ENCODE measurements at regions not wholly inside any gene's neighbourhood (a gene's known extent, or its start where the extent isn't known, plus 50 kb on each side); places are given as distances from the start of the nearest gene placed in this dataset.
A peak's percentile ranks its signal among the peaks of the same experiment; 100 is the strongest.

DNA sequence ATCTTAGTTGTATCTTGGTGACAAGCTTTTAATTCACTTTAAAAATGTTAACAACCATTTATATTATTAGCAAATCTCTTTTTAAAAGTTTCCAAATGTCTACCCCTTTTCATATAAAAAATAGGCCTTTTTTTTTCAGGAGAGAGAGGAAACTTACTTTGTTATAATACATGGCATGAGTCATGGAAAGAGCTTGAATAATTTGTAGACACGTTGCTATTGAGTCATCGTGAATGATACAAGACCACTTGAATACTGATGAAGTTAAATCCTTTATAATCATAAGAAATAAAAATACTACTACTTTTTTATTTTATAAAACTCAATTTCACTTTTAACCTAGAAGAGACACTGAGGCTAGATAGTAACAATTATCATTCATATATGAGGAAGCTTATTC, 70.3 kb upstream of the BBX start:
- no peak overlapping the region for H3K4me3 ChIP-seq (ENCODE audit: low read depth, low read length)
- no peak for TF ChIP-seq CTCF (conservative IDR thresholded peaks at IDR 0.05; ENCODE audit: low read depth, low read length)
- DNase-seq (ENCODE audit: low read depth), result no peak

- no peak for TF ChIP-seq CTCF (conservative IDR thresholded peaks at IDR 0.05; ENCODE audit: low read depth, low read length)
- DNase-seq (ENCODE audit: low read depth), result no peak
- no peak overlapping the region for H3K4me3 ChIP-seq (ENCODE audit: low read depth, low read length)
Observed at GRCh38 chr3:107453504-107453903, 69.3 kb upstream of the BBX start.

DNA sequence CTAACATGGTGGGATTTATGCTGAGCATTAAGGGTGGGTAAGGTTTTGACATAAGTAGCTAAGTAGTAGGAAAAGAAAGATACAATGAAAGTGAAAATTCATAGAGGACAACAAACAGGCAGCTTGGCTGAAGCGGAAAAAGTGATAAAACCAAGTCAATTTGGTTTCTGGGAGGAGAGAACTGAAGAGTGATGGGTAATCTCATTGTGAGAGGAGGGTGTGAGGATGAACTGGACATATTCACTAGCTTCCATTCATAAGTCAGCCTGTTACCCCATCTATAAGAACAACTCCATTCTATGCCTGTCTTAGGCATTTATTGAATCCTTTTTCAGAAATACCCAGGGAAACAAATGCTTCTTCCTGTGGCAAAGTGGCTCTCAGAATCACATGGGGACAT, 67.1 kb upstream of the BBX start:
- no peak for DNase-seq (ENCODE audit: low read depth)
- no peak for TF ChIP-seq CTCF (conservative IDR thresholded peaks at IDR 0.05; ENCODE audit: low read depth, low read length)
- no peak overlapping the region for H3K4me3 ChIP-seq (ENCODE audit: low read depth, low read length)

GRCh38 chr3:107456501-107456900, 66.3 kb upstream of the BBX start:
- TF ChIP-seq CTCF (conservative IDR thresholded peaks at IDR 0.05; ENCODE audit: low read depth, low read length), result no peak
- no peak overlapping the region for H3K4me3 ChIP-seq (ENCODE audit: low read depth, low read length)
- no peak for DNase-seq (ENCODE audit: low read depth)

GRCh38 chr3:107458871-107459270, 63.9 kb upstream of the BBX start:
- peak; percentile 2 for DNase-seq (ENCODE audit: low read depth)
- no peak for TF ChIP-seq CTCF (conservative IDR thresholded peaks at IDR 0.05; ENCODE audit: low read depth, low read length)
- no peak overlapping the region for H3K4me3 ChIP-seq (ENCODE audit: low read depth, low read length)

GRCh38 chr3:107461721-107462120, 61.0 kb upstream of the BBX start:
- no peak for DNase-seq (ENCODE audit: low read depth)
- H3K4me3 ChIP-seq (ENCODE audit: low read depth, low read length), result no peak overlapping the region
- TF ChIP-seq CTCF (conservative IDR thresholded peaks at IDR 0.05; ENCODE audit: low read depth, low read length), result no peak

DNA sequence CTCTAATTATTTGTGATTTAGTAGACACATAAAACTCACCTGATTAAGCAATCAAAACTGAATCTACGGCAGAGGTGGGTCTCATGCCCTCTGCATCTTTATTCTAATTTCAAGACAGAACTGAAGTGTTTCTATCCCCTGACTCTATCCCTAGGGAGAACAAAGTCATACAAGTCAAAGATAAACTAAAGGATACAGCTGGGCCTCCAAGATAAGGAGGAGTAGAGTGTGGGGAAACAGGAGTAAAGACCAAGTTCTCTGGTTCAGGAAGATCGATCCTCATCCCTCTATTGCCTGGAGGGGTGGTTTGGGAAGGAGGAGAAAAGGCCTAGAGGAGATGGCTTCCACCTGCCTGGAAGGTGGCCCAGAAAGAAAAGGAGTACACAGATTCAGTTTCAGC, 58.7 kb upstream of the BBX start:
- H3K4me3 ChIP-seq (ENCODE audit: low read depth, low read length), result no peak overlapping the region
- TF ChIP-seq CTCF (conservative IDR thresholded peaks at IDR 0.05; ENCODE audit: low read depth, low read length), result no peak
- DNase-seq (ENCODE audit: low read depth), result no peak

Measured in epithelial cell of proximal tubule (primary cell).